HG02970 (cell line): ENCODE measurements at regions not wholly inside any gene's neighbourhood (a gene's known extent, or its start where the extent isn't known, plus 50 kb on each side); places are given as distances from the start of the nearest gene placed in this dataset.

Experiments
- ATAC-seq: cut with Tn5 transposase; IDR thresholded peaks from one replicate; pipeline ENCODE4 v1.9.1; 2021; ENCODE audit warnings: mild to moderate bottlenecking, moderate library complexity, moderate number of reproducible peaks; ENCODE audit not compliant: unreplicated experiment, low FRiP score

- ATAC-seq, result no peak
These were observed 185.7 kb upstream of the ADO start for GRCh38 chr10:62618576-62619412.

GRCh38 chr10:62619413-62619738 lies 185.1 kb upstream of the ADO start:
- no peak for ATAC-seq

GRCh38 chr10:62620491-62620890 lies 184.0 kb upstream of the ADO start:
- no peak for ATAC-seq

GRCh38 chr10:62623223-62623622 lies 181.3 kb upstream of the ADO start:
- no peak for ATAC-seq

GRCh38 chr10:62625484-62625883 lies 179.0 kb upstream of the ADO start:
- no peak for ATAC-seq

GRCh38 chr10:62626079-62626478 lies 178.4 kb upstream of the ADO start:
- no peak for ATAC-seq

GRCh38 chr10:62626817-62627216 lies 177.7 kb upstream of the ADO start:
- ATAC-seq, result no peak

- ATAC-seq, result no peak
These were observed 176.5 kb upstream of the ADO start for GRCh38 chr10:62627983-62628382.

- ATAC-seq, result no peak
These were observed 173.3 kb upstream of the ADO start for GRCh38 chr10:62631241-62631640.

GRCh38 chr10:62632071-62632809 lies 172.3 kb upstream of the ADO start:
- ATAC-seq, result peak; percentile 56

GRCh38 chr10:62633976-62634375 lies 170.5 kb upstream of the ADO start:
- no peak for ATAC-seq

GRCh38 chr10:62634576-62634975 lies 169.9 kb upstream of the ADO start:
- no peak for ATAC-seq

- ATAC-seq, result no peak
These were observed 169.4 kb upstream of the ADO start for GRCh38 chr10:62635127-62635526.

GRCh38 chr10:62636825-62637248 lies 167.7 kb upstream of the ADO start:
- ATAC-seq, result no peak

GRCh38 chr10:62637249-62638061 lies 167.1 kb upstream of the ADO start:
- peak; percentile 44 for ATAC-seq

GRCh38 chr10:62638062-62638477 lies 166.4 kb upstream of the ADO start:
- ATAC-seq, result peak; percentile 41

- no peak for ATAC-seq
These were observed 165.4 kb upstream of the ADO start for GRCh38 chr10:62639144-62639543.

- no peak for ATAC-seq
These were observed 164.1 kb upstream of the ADO start for GRCh38 chr10:62640411-62640810.

- ATAC-seq, result no peak
These were observed 160.6 kb upstream of the ADO start for GRCh38 chr10:62643606-62644587.
